Activated CD8-positive, alpha-beta T cell treated with anti-CD3 and anti-CD28 coated beads for 36 hours (primary cell): ENCODE measurements at regions not wholly inside any gene's neighbourhood (a gene's known extent, or its start where the extent isn't known, plus 50 kb on each side); places are given as distances from the start of the nearest gene placed in this dataset.

Experiments used
- ATAC-seq: fragments of 200-7000 bp; cut with Tn5 transposase; one replicate; pipeline ENCODE4 v1.10.0; 2021; ENCODE audit warnings: mild to moderate bottlenecking, moderate library complexity
- CTCF ChIA-PET: fragments of 350-600 bp; sonication (Branson Sonifier 250); formaldehyde crosslinking; loops from one replicate; lab custom pipeline; 2021; ENCODE audit warnings: antibody characterized with exemption; lab: Charles Lee
- POLR2A ChIA-PET: fragments of 350-600 bp; sonication (Branson Sonifier 250); formaldehyde crosslinking; loops from one replicate; lab custom pipeline; 2021; ENCODE audit warnings: antibody characterized with exemption; lab: Charles Lee
- DNase-seq: peaks from one replicate; pipeline ENCODE4 v3.0.0-alpha.2; 2020
- H3K27ac Mint-ChIP-seq: one replicate; pipeline ENCODE4 v1.8.0; 2021; ENCODE audit warnings: mild to moderate bottlenecking, mixed read lengths
- H3K27me3 Mint-ChIP-seq: one replicate; pipeline ENCODE4 v1.8.0; 2021; ENCODE audit warnings: mixed read lengths
- H3K36me3 Mint-ChIP-seq: one replicate; pipeline ENCODE4 v1.8.0; 2021; ENCODE audit warnings: low read depth, mixed read lengths
- H3K4me1 Mint-ChIP-seq: one replicate; pipeline ENCODE4 v1.8.0; 2021; ENCODE audit warnings: low read depth, mixed read lengths
- H3K4me3 Mint-ChIP-seq: one replicate; pipeline ENCODE4 v1.8.0; 2021; ENCODE audit warnings: mild to moderate bottlenecking, moderate library complexity, mixed read lengths
- H3K9me3 Mint-ChIP-seq: one replicate; pipeline ENCODE4 v1.8.0; 2021; ENCODE audit warnings: mixed read lengths
- intact Hi-C: fragments of 100-400 bp; cut with micrococcal nuclease; formaldehyde crosslinking; loops from one replicate; pipeline ENCODE4 v1.10.0; 2022
- TF ChIP-seq, protein P1 (sequence below): fragments of 200-600 bp; IDR thresholded peaks from one replicate; pipeline ENCODE4 v1.8.0; 2022; ENCODE audit warnings: antibody characterized with exemption, mild to moderate bottlenecking

DNA sequence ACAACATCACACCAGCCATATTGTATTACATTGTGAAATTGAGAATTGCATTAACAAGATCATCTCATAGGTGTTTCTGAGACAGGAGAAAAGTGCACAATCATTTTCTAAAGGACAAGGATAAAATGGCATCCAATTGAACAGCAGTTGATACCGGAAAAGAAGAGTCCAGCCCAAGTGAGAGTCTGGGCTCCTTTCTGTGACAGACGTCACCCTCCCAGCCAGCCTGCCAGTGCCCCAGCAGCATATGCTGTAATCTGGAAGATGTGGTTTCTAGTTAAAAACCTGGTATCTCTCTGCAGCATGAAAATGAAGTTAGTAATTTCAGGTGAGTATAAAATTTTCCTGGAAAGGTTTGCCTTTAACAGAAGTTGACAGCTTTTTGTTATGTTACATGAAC lies 1531.7 kb upstream of the PIK3C3 start:
- DNase-seq, result no peak
- no peak for ATAC-seq
- intact Hi-C loops, result no loop called here
- POLR2A ChIA-PET, result no interaction called here
- no peaks in the 10 kb centered on the region for H3K36me3 Mint-ChIP-seq
- no peaks in the 10 kb centered on the region for H3K4me1 Mint-ChIP-seq
- no peak overlapping the region for H3K27ac Mint-ChIP-seq
- no peaks in the 10 kb centered on the region for H3K27me3 Mint-ChIP-seq
- CTCF ChIA-PET, result no interaction called here
- peaks cover 12% of the 10 kb centered on the region for H3K9me3 Mint-ChIP-seq
- no peak overlapping the region for H3K4me3 Mint-ChIP-seq
- TF ChIP-seq, protein P1, sequence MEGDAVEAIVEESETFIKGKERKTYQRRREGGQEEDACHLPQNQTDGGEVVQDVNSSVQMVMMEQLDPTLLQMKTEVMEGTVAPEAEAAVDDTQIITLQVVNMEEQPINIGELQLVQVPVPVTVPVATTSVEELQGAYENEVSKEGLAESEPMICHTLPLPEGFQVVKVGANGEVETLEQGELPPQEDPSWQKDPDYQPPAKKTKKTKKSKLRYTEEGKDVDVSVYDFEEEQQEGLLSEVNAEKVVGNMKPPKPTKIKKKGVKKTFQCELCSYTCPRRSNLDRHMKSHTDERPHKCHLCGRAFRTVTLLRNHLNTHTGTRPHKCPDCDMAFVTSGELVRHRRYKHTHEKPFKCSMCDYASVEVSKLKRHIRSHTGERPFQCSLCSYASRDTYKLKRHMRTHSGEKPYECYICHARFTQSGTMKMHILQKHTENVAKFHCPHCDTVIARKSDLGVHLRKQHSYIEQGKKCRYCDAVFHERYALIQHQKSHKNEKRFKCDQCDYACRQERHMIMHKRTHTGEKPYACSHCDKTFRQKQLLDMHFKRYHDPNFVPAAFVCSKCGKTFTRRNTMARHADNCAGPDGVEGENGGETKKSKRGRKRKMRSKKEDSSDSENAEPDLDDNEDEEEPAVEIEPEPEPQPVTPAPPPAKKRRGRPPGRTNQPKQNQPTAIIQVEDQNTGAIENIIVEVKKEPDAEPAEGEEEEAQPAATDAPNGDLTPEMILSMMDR, result no peak

DNA sequence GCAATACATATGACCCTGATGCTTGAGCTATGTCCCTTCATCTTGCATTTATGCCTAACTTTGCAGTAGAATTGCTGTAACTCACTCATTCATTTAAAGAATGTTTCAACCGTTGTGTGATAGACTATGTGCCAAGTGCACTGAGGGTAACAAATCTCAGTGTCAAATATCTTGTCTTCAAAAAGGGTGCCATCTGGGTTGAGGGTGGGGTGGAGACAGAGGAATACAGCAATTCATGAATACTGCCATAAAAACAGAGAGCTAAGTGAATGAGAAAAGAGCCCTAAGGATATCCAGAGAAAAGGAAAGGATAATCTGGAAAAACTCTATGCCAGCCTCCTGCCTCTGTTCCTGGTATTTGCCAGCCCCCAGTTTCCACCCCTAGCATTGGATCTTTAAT lies 1534.4 kb upstream of the PIK3C3 start:
- no peak overlapping the region for H3K27ac Mint-ChIP-seq
- CTCF ChIA-PET, result no interaction called here
- peaks cover 13% of the 10 kb centered on the region for H3K9me3 Mint-ChIP-seq
- TF ChIP-seq, protein P1, result no peak
- no peaks in the 10 kb centered on the region for H3K36me3 Mint-ChIP-seq
- no peak overlapping the region for H3K4me3 Mint-ChIP-seq
- intact Hi-C loops, result no loop called here
- DNase-seq (no peak), ATAC-seq (no peak)
- H3K4me1 Mint-ChIP-seq, result no peaks in the 10 kb centered on the region
- H3K27me3 Mint-ChIP-seq, result no peaks in the 10 kb centered on the region
- POLR2A ChIA-PET, result no interaction called here

DNA sequence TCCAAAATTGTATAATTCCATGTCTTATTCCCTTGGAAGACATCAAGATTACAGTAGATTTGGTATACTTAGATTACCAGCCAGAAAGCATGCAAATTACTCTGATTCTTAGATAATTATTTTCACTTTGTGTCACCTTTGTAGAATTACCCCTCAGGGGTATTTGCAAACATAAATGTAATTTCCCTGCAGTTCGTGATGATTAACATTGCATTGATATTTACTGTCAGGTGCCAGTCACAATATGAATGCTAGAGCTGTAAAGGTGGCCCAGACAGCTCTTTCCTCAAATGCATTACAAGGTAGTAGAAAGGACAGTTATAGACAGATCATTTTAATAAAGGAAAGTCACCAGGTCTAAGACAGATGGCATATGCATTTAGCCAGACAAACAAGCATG lies 1537.5 kb upstream of the PIK3C3 start:
- ChIA-PET POLR2A (no interaction called here), CTCF (no interaction called here)
- TF ChIP-seq, protein P1, result no peak
- intact Hi-C loops, result no loop called here
- H3K4me3 Mint-ChIP-seq, result no peak overlapping the region
- H3K27ac Mint-ChIP-seq, result no peak overlapping the region
- H3K9me3 Mint-ChIP-seq, result peaks cover 11% of the 10 kb centered on the region
- no peaks in the 10 kb centered on the region for H3K4me1 Mint-ChIP-seq
- H3K36me3 Mint-ChIP-seq, result no peaks in the 10 kb centered on the region
- no peak for ATAC-seq
- no peaks in the 10 kb centered on the region for H3K27me3 Mint-ChIP-seq
- DNase-seq, result no peak

DNA sequence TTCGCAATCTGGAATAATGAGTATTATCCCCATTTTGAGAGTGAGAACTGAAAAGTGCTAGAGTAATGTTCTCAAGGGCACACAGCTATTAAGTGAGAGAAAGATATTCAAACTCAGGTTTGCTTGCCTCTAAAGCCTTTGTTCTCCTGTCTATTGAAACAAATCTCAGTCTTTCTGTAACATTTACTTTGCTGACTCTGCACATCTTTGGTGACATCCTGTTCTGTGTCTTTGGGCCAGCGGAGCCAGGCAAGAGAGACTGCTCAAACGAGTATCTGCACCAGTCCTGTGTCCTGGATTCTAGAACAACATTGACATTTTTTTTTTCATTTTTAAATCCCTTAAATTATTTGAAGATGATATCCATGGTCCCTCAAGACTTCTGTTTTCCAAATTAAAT lies 1539.2 kb upstream of the PIK3C3 start:
- no peak overlapping the region for H3K27ac Mint-ChIP-seq
- intact Hi-C loops, result no loop called here
- ChIA-PET CTCF (no interaction called here), POLR2A (interaction anchor here (0.5 kb wide), 1 partner anchor 124 kb away, joined by 3 read pairs; no protein-coding TSS in a partner anchor)
- no peak overlapping the region for H3K4me3 Mint-ChIP-seq
- H3K4me1 Mint-ChIP-seq, result no peaks in the 10 kb centered on the region
- no peaks in the 10 kb centered on the region for H3K36me3 Mint-ChIP-seq
- TF ChIP-seq, protein P1, result no peak
- DNase-seq (no peak), ATAC-seq (no peak)
- H3K9me3 Mint-ChIP-seq, result peaks cover 7% of the 10 kb centered on the region
- no peaks in the 10 kb centered on the region for H3K27me3 Mint-ChIP-seq

DNA sequence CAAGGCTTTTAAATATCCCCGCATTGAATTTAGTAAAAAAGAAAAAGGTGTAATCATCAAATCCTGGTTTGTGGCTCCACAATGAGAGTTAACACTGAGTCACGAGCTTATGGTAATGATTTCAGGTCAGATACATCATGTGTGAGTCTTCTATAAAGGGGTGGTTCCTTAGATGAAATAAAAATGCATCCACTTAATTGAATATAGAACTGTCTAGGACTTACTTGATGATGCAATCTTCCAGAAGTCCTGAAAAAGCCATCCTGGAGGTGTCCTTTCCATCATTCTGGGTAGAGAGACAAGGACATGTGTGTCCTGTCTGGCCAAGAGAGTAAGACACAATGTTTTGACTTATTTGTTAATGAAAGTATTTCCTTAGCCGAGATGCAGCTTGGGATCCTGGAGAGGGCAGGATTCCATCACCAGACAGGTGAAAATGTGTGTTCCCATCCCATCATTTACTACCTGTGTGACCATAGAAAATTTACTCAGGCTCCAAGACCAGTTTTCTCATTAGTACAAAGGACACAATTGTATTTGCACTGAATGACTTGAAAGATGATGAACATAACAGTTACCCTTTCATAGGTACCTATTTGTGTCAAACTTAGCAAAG lies 1539.8 kb upstream of the PIK3C3 start:
- no peak for DNase-seq
- ATAC-seq, result no peak
- no peaks in the 10 kb centered on the region for H3K4me1 Mint-ChIP-seq
- H3K27ac Mint-ChIP-seq, result no peak overlapping the region
- POLR2A ChIA-PET, result interaction anchor here (0.5 kb wide), 1 partner anchor 123 kb away, joined by 3 read pairs; no protein-coding TSS in a partner anchor
- no peaks in the 10 kb centered on the region for H3K27me3 Mint-ChIP-seq
- CTCF ChIA-PET, result no interaction called here
- intact Hi-C loops, result no loop called here
- TF ChIP-seq, protein P1, result no peak
- H3K4me3 Mint-ChIP-seq, result no peak overlapping the region
- no peaks in the 10 kb centered on the region for H3K36me3 Mint-ChIP-seq
- peaks cover 9% of the 10 kb centered on the region for H3K9me3 Mint-ChIP-seq
